ENCODE measurements at regions not wholly inside any gene's neighbourhood (a gene's known extent, or its start where the extent isn't known, plus 50 kb on each side); places are given as distances from the start of the nearest gene placed in this dataset.

- no peak for TF ChIP-seq ZNF462 (CRISPR knock-in tag; IDR thresholded peaks at IDR 0.05)
- TF ChIP-seq EZH2 (IDR thresholded peaks at IDR 0.05; ENCODE audit: low read depth, unreplicated experiment), result no peak
- TF ChIP-seq ZNF331 (CRISPR knock-in tag; IDR thresholded peaks at IDR 0.05; ENCODE audit: low read depth), result no peak
- TF ChIP-seq JUNB (IDR thresholded peaks at IDR 0.05; ENCODE audit: unreplicated experiment), result no peak
- no peak for TF ChIP-seq REST (IDR thresholded peaks at IDR 0.05; ENCODE audit: unreplicated experiment)
Observed at GRCh38 chr3:43786102-43786501, 95.4 kb downstream of the ABHD5 start (continued).
